GM23248 (cell line): ENCODE measurements at regions not wholly inside any gene's neighbourhood (a gene's known extent, or its start where the extent isn't known, plus 50 kb on each side); places are given as distances from the start of the nearest gene placed in this dataset.

Source experiments
- DNase-seq: peaks from one replicate; pipeline ENCODE4 v3.0.0-alpha.2; 2015
- H2AFZ ChIP-seq: fragments of 200-600 bp; sonication (generic); 2 replicates; pipeline ENCODE4 v1.6.1; 2016; ENCODE audit warnings: antibody characterized with exemption
- H3F3A ChIP-seq: fragments of 200-600 bp; sonication (generic); 2 replicates; pipeline ENCODE4 v1.6.1; 2016; ENCODE audit warnings: mild to moderate bottlenecking, antibody characterized with exemption, mixed run types; ENCODE audit not compliant: insufficient read depth
- H3K27ac ChIP-seq: fragments of 200-600 bp; sonication (generic); 2 replicates; pipeline ENCODE4 v1.5.1; 2016; ENCODE audit warnings: mild to moderate bottlenecking
- H3K27me3 ChIP-seq: fragments of 200-600 bp; sonication (generic); replicated peaks from 2 replicates; pipeline ENCODE4 v1.6.1; 2016; ENCODE audit warnings: mild to moderate bottlenecking; ENCODE audit not compliant: insufficient read depth
- H3K36me3 ChIP-seq: fragments of 200-600 bp; sonication (generic); 2 replicates; pipeline ENCODE4 v1.6.1; 2016; ENCODE audit warnings: low read depth, mild to moderate bottlenecking
- H3K4me1 ChIP-seq: fragments of 200-600 bp; sonication (generic); 2 replicates; pipeline ENCODE4 v1.6.1; 2016; ENCODE audit warnings: mild to moderate bottlenecking; ENCODE audit not compliant: insufficient read depth
- H3K4me2 ChIP-seq: fragments of 200-600 bp; sonication (generic); one replicate; pipeline ENCODE4 v1.6.1; 2016; ENCODE audit warnings: mild to moderate bottlenecking; ENCODE audit not compliant: unreplicated experiment
- H3K4me3 ChIP-seq: fragments of 200-600 bp; sonication (generic); 2 replicates; pipeline ENCODE4 v1.5.1; 2016; ENCODE audit warnings: mild to moderate bottlenecking
- H3K79me2 ChIP-seq: fragments of 200-600 bp; sonication (generic); 2 replicates; pipeline ENCODE4 v1.6.1; 2016; ENCODE audit warnings: mild to moderate bottlenecking; ENCODE audit not compliant: insufficient read depth
- H3K9ac ChIP-seq: fragments of 200-600 bp; sonication (generic); 2 replicates; pipeline ENCODE4 v1.6.1; 2016; ENCODE audit warnings: mild to moderate bottlenecking
- H3K9me2 ChIP-seq: fragments of 200-600 bp; sonication (generic); 2 replicates; pipeline ENCODE4 v1.6.1; 2016; ENCODE audit warnings: mixed run types, mild to moderate bottlenecking, moderate library complexity; ENCODE audit not compliant: insufficient read depth
- H3K9me3 ChIP-seq: fragments of 200-600 bp; sonication (generic); one replicate; pipeline ENCODE4 v1.6.1; 2017; ENCODE audit warnings: low read depth
- H4K20me1 ChIP-seq: fragments of 200-600 bp; sonication (generic); 2 replicates; pipeline ENCODE4 v1.6.0; 2016; ENCODE audit not compliant: insufficient read depth
- EZH2 ChIP-seq: fragments of 200-600 bp; sonication (generic); IDR thresholded peaks from 2 replicates; pipeline ENCODE4 v1.6.1; 2018; ENCODE audit warnings: antibody characterized with exemption, mild to moderate bottlenecking; ENCODE audit not compliant: insufficient read depth, poor library complexity, severe bottlenecking
- EZH2phosphoT487 ChIP-seq: fragments of 200-600 bp; sonication (generic); IDR thresholded peaks from 2 replicates; pipeline ENCODE4 v1.6.1; 2018; ENCODE audit warnings: antibody characterized with exemption, moderate library complexity, mild to moderate bottlenecking, low read depth; ENCODE audit not compliant: insufficient read depth
- WGBS, 2 experiments: methylation state at CpG; one replicate each; pipeline ENCODE4 v1.1.6; 2015 to 2017; ENCODE audit warnings: low lambda C conversion rate in 2 of 2, low coverage in 1 of 2; ENCODE audit errors: missing lambda C conversion rate in 2 of 2; 5-methylcytosine and 5-hydroxymethylcytosine counted together
- in situ Hi-C: fragments of 300-500 bp; cut with MboI; formaldehyde crosslinking; loops from 2 replicates; pipeline ENCODE4 v1.15.0; 2020

- Histone ChIP-seq H3F3A (no peaks in the 10 kb centered on the region), H3K4me1 (no peaks in the 10 kb centered on the region), H3K79me2 (no peaks in the 10 kb centered on the region), H3K27ac (no peak overlapping the region), H4K20me1 (no peaks in the 10 kb centered on the region), H3K9me2 (no peaks in the 10 kb centered on the region), H3K36me3 (no peaks in the 10 kb centered on the region), H3K9ac (no peak overlapping the region), H3K9me3 (no peaks in the 10 kb centered on the region), H2AFZ (no peak overlapping the region), H3K27me3 (no peaks in the 10 kb centered on the region), H3K4me3 (no peak overlapping the region), H3K4me2 (no peak overlapping the region)
- DNase-seq = no peak
- in situ Hi-C loops = no loop called here
- no peak for TF ChIP-seq EZH2phosphoT487
- no peak for TF ChIP-seq EZH2
- WGBS, 2 experiments = 82% methylated on average over 6 of the region's 6 CpGs
These were observed 299.0 kb upstream of the HS6ST1 start for GRCh38 chr2:128617661-128618060.

GRCh38 chr2:128618642-128619041 is 300.0 kb upstream of the HS6ST1 start:
- Histone ChIP-seq H3K79me2 (no peaks in the 10 kb centered on the region), H3K9me3 (no peaks in the 10 kb centered on the region), H3K27me3 (no peaks in the 10 kb centered on the region), H4K20me1 (no peaks in the 10 kb centered on the region), H2AFZ (no peak overlapping the region), H3K4me1 (peaks cover 9% of the 10 kb centered on the region), H3K9me2 (no peaks in the 10 kb centered on the region), H3K36me3 (no peaks in the 10 kb centered on the region), H3K4me2 (no peak overlapping the region), H3F3A (0 out of 2 replicates have a peak, but pooled peaks cover 5% of the 10 kb centered on the region), H3K4me3 (no peak overlapping the region), H3K9ac (no peak overlapping the region), H3K27ac (no peak overlapping the region)
- in situ Hi-C loops = no loop called here
- DNase-seq = no peak
- WGBS, 2 experiments = 66 to 78% methylated on average over 2 of the region's 2 CpGs
- TF ChIP-seq EZH2phosphoT487 = no peak
- no peak for TF ChIP-seq EZH2

- no peaks in the 10 kb centered on the region for H3K79me2 ChIP-seq
- H3K4me3 ChIP-seq = no peak overlapping the region
- H3K27ac ChIP-seq = no peak overlapping the region
- no peaks in the 10 kb centered on the region for H4K20me1 ChIP-seq
- H3K36me3 ChIP-seq = no peaks in the 10 kb centered on the region
- H3K9ac ChIP-seq = no peak overlapping the region
- H2AFZ ChIP-seq = no peak overlapping the region
- TF ChIP-seq EZH2 (no peak), EZH2phosphoT487 (no peak)
- DNase-seq = no peak
- H3K27me3 ChIP-seq = no peaks in the 10 kb centered on the region
- 0 out of 2 replicates have a peak, but pooled peaks cover 7% of the 10 kb centered on the region for H3F3A ChIP-seq
- H3K4me1 ChIP-seq = peaks cover 18% of the 10 kb centered on the region
- no peaks in the 10 kb centered on the region for H3K9me3 ChIP-seq
- no peaks in the 10 kb centered on the region for H3K9me2 ChIP-seq
- in situ Hi-C loops = no loop called here
- WGBS, 2 experiments = 90 to 94% methylated on average over 13 to 18 of the region's 18 CpGs
- H3K4me2 ChIP-seq = no peak overlapping the region
These were observed 301.0 kb upstream of the HS6ST1 start for GRCh38 chr2:128619471-128620325.

GRCh38 chr2:128621074-128621473 is 302.4 kb upstream of the HS6ST1 start:
- H3K9me3 ChIP-seq = no peaks in the 10 kb centered on the region
- H3K4me2 ChIP-seq = no peak overlapping the region
- H3F3A ChIP-seq = 0 out of 2 replicates have a peak, but pooled peaks cover 7% of the 10 kb centered on the region
- no peak overlapping the region for H2AFZ ChIP-seq
- H3K79me2 ChIP-seq = no peaks in the 10 kb centered on the region
- in situ Hi-C loops = no loop called here
- no peaks in the 10 kb centered on the region for H3K27me3 ChIP-seq
- H3K9me2 ChIP-seq = no peaks in the 10 kb centered on the region
- H3K9ac ChIP-seq = no peak overlapping the region
- H3K4me1 ChIP-seq = peaks cover 19% of the 10 kb centered on the region
- H4K20me1 ChIP-seq = no peaks in the 10 kb centered on the region
- no peak overlapping the region for H3K27ac ChIP-seq
- DNase-seq = no peak
- H3K36me3 ChIP-seq = no peaks in the 10 kb centered on the region
- no peak for TF ChIP-seq EZH2phosphoT487
- TF ChIP-seq EZH2 = no peak
- H3K4me3 ChIP-seq = no peak overlapping the region
